Upper lobe of left lung (tissue), 6 donors: ENCODE measurements at regions not wholly inside any gene's neighbourhood (a gene's known extent, or its start where the extent isn't known, plus 50 kb on each side); places are given as distances from the start of the nearest gene placed in this dataset.

Source experiments
- ATAC-seq, 2 donors: fragments of 200-7000 bp; cut with Tn5 transposase; one replicate each; pipeline ENCODE4 v1.9.1; 2022; ENCODE audit warnings: mild to moderate bottlenecking in 2 of 2, moderate library complexity in 2 of 2; ENCODE audit not compliant: low FRiP score in 2 of 2
- DNase-seq, 2 donors: peaks; one replicate each; pipeline ENCODE4 v3.0.0-alpha.2; 2019 to 2020
- H3K27ac ChIP-seq, 4 donors: fragments of 200-600 bp; sonication (generic); one replicate each; pipeline ENCODE4 v1.5.1; 2016 to 2019
- H3K27me3 ChIP-seq, 4 donors: fragments of 200-600 bp; sonication (generic); one replicate each; pipeline ENCODE4 v1.5.1; 2017 to 2019
- H3K36me3 ChIP-seq, 4 donors: fragments of 200-600 bp; sonication (generic); one replicate each; pipeline ENCODE4 v1.5.1; 2016 to 2019
- H3K4me1 ChIP-seq, 4 donors: fragments of 200-600 bp; sonication (generic); one replicate each; pipeline ENCODE4 v1.5.1; 2018 to 2019
- H3K4me3 ChIP-seq, 4 donors: fragments of 200-600 bp; sonication (generic); one replicate each; pipeline ENCODE4 v1.5.1; 2017 to 2019; ENCODE audit warnings: mild to moderate bottlenecking in 2 of 4, moderate library complexity in 1 of 4
- H3K9me3 ChIP-seq, 4 donors: fragments of 200-600 bp; sonication (generic); one replicate each; pipeline ENCODE4 v1.5.1; 2018 to 2019
- EP300 ChIP-seq, 4 donors: sonication (generic); formaldehyde crosslinking; IDR thresholded peaks; one replicate each; pipeline ENCODE4 v1.5.1; 2017; ENCODE audit warnings: antibody characterized with exemption in 4 of 4, control low read depth in 2 of 4
- POLR2A ChIP-seq, 4 donors: fragments of 450-650 bp; IDR thresholded peaks; one replicate each; pipeline ENCODE4 v1.5.1; 2016 to 2017; ENCODE audit warnings: antibody characterized with exemption in 4 of 4, mild to moderate bottlenecking in 2 of 4
- POLR2AphosphoS5 ChIP-seq, 2 donors: sonication (generic); formaldehyde crosslinking; IDR thresholded peaks; one replicate each; pipeline ENCODE4 v1.5.1; 2017; ENCODE audit warnings: antibody characterized with exemption in 2 of 2
- WGBS, 2 donors: methylation state at CpG; one replicate each; pipeline ENCODE4 v1.1.5; 2017 to 2018; 5-methylcytosine and 5-hydroxymethylcytosine counted together
- TF ChIP-seq, protein P1 (sequence below), 6 experiments: fragments of 450-650 bp in 4 of 6; fragments of 200-600 bp in 2 of 6; sonication (generic) in 2 of 6; IDR thresholded peaks; one replicate each; pipeline ENCODE4 v1.5.1; 2016 to 2019; ENCODE audit warnings: antibody characterized with exemption in 6 of 6
- donor health status: DM: no; HTN: no; CAD: no; lungs with moderate emphysema.
- donor health status: DM: no; HTN: yes; CAD: no; lungs with severe emphysema.

DNA sequence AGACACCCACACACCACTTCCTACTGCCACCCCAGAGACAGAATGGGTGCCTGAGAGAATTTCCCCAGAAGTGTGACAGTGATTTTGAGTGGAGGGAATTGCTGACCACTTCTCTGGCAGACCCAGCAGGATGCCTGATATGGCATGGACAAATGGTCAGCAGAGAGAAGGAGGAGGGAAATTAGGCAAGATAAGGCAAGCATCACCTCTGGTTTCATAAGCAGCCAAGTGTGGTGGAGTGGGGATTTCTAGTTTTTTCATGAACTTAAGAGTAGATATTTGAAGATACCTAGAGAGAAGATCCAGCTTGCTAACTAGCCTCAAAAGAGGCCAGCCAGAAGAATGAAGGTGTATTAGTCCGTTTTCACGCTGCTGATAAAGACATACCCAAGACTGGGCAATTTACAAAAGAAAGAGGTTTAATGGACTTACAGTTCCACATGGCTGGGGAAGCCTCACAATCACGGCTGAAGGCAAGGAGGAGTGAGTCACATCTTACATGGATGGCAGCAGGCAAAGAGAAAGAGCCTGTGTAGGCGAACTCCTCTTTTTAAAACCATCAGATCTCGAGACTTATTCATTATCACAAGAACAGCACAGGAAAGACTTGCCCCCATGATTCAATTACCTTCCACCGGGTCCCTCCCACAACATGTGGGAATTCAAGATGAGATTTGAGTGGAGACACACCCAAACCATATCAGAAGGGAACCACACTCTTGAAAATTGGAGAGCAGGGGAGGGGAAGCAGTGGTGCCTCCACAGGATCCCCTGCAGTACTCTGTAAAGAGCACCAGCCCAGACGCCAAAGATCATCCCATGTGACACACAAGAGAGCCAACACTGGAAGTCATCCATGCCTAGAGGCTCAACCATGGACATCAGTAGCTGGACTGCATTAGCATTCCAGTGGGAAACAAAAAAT is 64.2 kb downstream of the RBM43 start:
- no peak for DNase-seq
- H3K4me1 ChIP-seq, result no peaks in the 10 kb centered on the region
- 83 to 86% methylated on average over 7 of the region's 7 CpGs for WGBS, 2 donors
- no peaks in the 10 kb centered on the region for H3K36me3 ChIP-seq
- H3K27ac ChIP-seq, result no peak overlapping the region
- no peaks in the 10 kb centered on the region for H3K27me3 ChIP-seq
- H3K9me3 ChIP-seq, result no peaks in the 10 kb centered on the region
- no peak overlapping the region for H3K4me3 ChIP-seq
- TF ChIP-seq POLR2AphosphoS5 (IDR thresholded peaks at IDR 0.05), result no peak
- TF ChIP-seq, protein P1, sequence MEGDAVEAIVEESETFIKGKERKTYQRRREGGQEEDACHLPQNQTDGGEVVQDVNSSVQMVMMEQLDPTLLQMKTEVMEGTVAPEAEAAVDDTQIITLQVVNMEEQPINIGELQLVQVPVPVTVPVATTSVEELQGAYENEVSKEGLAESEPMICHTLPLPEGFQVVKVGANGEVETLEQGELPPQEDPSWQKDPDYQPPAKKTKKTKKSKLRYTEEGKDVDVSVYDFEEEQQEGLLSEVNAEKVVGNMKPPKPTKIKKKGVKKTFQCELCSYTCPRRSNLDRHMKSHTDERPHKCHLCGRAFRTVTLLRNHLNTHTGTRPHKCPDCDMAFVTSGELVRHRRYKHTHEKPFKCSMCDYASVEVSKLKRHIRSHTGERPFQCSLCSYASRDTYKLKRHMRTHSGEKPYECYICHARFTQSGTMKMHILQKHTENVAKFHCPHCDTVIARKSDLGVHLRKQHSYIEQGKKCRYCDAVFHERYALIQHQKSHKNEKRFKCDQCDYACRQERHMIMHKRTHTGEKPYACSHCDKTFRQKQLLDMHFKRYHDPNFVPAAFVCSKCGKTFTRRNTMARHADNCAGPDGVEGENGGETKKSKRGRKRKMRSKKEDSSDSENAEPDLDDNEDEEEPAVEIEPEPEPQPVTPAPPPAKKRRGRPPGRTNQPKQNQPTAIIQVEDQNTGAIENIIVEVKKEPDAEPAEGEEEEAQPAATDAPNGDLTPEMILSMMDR (IDR thresholded peaks at IDR 0.05), result no peak
- TF ChIP-seq POLR2A (IDR thresholded peaks at IDR 0.05), result no peak
- TF ChIP-seq EP300 (IDR thresholded peaks at IDR 0.05), result no peak
- ATAC-seq, result no peak

DNA sequence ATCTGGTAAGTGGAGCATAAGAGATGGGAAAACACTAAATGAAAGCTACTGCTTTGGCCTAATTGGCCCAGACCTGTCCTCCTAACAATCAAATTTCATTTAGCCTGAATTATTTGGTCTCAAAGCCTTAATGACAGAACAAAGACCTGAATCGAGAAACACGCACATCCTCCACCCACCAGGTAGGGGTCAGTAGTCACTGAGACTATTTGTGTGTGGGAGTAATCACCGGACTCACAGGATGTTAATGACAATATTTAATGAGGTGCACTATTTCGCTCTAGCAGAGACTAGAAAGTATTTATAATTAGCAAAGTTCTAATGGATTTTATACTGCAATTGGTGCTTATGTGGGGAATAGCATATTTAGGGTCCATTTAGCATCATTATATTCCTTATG is 68.1 kb downstream of the RBM43 start:
- DNase-seq (no peak), ATAC-seq (no peak)
- TF ChIP-seq EP300 (IDR thresholded peaks at IDR 0.05), result no peak
- TF ChIP-seq POLR2AphosphoS5 (IDR thresholded peaks at IDR 0.05), result no peak
- TF ChIP-seq, protein P1 (IDR thresholded peaks at IDR 0.05), result no peak
- no peak for TF ChIP-seq POLR2A (IDR thresholded peaks at IDR 0.05)
- no peak overlapping the region for H3K27ac ChIP-seq
- H3K36me3 ChIP-seq, result no peaks in the 10 kb centered on the region
- H3K4me1 ChIP-seq, result no peaks in the 10 kb centered on the region
- WGBS, 2 donors, result 78 to 92% methylated on average over 4 of the region's 4 CpGs
- H3K4me3 ChIP-seq, result no peak overlapping the region
- H3K9me3 ChIP-seq, result no peaks in the 10 kb centered on the region
- no peaks in the 10 kb centered on the region for H3K27me3 ChIP-seq

DNA sequence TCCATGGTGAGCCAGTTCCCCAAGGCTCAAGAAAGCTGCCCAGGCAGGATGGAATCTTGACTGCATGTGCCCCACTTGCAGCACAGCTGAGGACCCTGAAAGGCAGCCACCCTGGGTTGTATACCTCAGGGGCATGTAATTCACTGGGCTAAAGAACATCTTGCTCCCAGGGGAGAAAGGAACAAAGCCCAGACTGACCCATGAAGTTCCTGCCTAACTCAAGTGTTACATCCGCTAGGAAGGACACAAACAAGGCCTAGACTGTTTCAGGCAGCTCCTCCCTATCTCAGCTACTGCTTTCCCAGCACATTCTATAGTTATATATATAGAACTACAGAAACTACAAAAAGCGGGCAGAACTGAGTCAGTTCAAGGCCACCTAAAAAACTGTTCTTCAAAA is 69.0 kb downstream of the RBM43 start:
- 89 to 96% methylated on average over 2 of the region's 2 CpGs for WGBS, 2 donors
- no peak for DNase-seq
- Histone ChIP-seq H3K4me3 (no peak overlapping the region), H3K27me3 (no peaks in the 10 kb centered on the region), H3K9me3 (no peaks in the 10 kb centered on the region), H3K36me3 (no peaks in the 10 kb centered on the region), H3K27ac (no peak overlapping the region), H3K4me1 (no peaks in the 10 kb centered on the region)
- TF ChIP-seq POLR2A (IDR thresholded peaks at IDR 0.05), result no peak
- ATAC-seq, result no peak

DNA sequence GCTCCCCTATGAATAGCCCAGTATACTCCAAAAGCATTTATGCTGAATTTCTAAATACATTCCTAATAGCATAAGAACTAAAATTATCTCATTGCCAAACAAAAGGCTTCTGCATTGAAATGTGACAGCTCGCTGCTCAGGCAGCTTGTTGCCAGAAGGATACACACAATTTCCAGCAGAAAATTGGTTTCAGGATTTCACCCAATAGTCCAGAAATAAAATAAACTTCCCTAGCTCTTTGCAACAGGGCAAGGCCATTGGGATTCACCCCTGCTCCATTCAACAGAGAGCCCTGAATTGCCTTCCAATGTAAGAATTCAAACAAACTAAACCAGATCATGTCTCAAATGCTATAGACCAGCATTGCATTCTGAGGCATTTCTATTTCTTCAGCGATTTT is 70.7 kb downstream of the RBM43 start:
- WGBS, 2 donors, result 76 to 80% methylated on average over 2 of the region's 2 CpGs
- TF ChIP-seq POLR2AphosphoS5 (IDR thresholded peaks at IDR 0.05) (no peak), EP300 (IDR thresholded peaks at IDR 0.05) (no peak), POLR2A (IDR thresholded peaks at IDR 0.05) (no peak)
- TF ChIP-seq, protein P1 (IDR thresholded peaks at IDR 0.05), result no peak
- no peaks in the 10 kb centered on the region for H3K4me1 ChIP-seq
- H3K27ac ChIP-seq, result no peak overlapping the region
- H3K27me3 ChIP-seq, result no peaks in the 10 kb centered on the region
- H3K4me3 ChIP-seq, result no peak overlapping the region
- H3K9me3 ChIP-seq, result no peaks in the 10 kb centered on the region
- ATAC-seq (no peak), DNase-seq (no peak)
- no peaks in the 10 kb centered on the region for H3K36me3 ChIP-seq

DNA sequence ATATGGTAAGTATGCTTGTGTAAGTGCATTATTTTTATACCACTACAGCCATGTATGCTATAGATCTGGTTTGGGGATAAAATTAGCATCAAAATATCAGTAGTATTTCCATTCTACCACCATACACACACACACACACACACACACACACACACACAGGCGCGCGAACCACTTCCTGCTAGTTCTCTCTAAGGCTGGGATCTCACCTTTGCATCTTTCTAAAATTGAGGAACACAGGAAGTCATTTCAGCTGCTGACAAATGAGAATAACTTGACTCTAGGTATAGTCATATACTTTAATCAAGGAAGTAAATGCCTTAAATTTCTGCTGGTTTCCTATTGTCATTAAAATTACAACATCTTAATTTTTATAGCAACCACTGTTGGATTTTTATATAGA is 72.5 kb downstream of the RBM43 start:
- Histone ChIP-seq H3K9me3 (no peaks in the 10 kb centered on the region), H3K4me3 (no peak overlapping the region), H3K27me3 (no peaks in the 10 kb centered on the region), H3K36me3 (no peaks in the 10 kb centered on the region), H3K4me1 (no peaks in the 10 kb centered on the region), H3K27ac (no peak overlapping the region)
- ATAC-seq (no peak), DNase-seq (no peak)
- 37 to 40% methylated on average over 3 of the region's 3 CpGs for WGBS, 2 donors
- no peak for TF ChIP-seq EP300 (IDR thresholded peaks at IDR 0.05)
- no peak for TF ChIP-seq POLR2A (IDR thresholded peaks at IDR 0.05)
- TF ChIP-seq POLR2AphosphoS5 (IDR thresholded peaks at IDR 0.05), result no peak
- TF ChIP-seq, protein P1 (IDR thresholded peaks at IDR 0.05), result no peak
